HL-60 (cell line): ENCODE measurements at regions not wholly inside any gene's neighbourhood (a gene's known extent, or its start where the extent isn't known, plus 50 kb on each side); places are given as distances from the start of the nearest gene placed in this dataset.

Experiments
- DNase-seq, 2 experiments: peaks; one replicate each; pipeline ENCODE4 v3.0.0-alpha.2; 2010 to 2020; ENCODE audit warnings: low read depth in 1 of 2, low spot score in 1 of 2
- H3K27ac ChIP-seq: fragments of 250-450 bp; sonication (Bioruptor Pico); replicated peaks from 2 replicates; pipeline ENCODE4 v1.5.1; 2020; ENCODE audit warnings: mild to moderate bottlenecking, moderate library complexity
- H3K27me3 ChIP-seq: fragments of 250-450 bp; sonication (Bioruptor Pico); 2 replicates; pipeline ENCODE4 v1.5.1; 2021; ENCODE audit warnings: mild to moderate bottlenecking, moderate library complexity; ENCODE audit not compliant: insufficient read depth, poor library complexity, severe bottlenecking
- H3K4me3 ChIP-seq: replicated peaks from 2 replicates; pipeline ENCODE4 v1.5.1; 2011; ENCODE audit warnings: mild to moderate bottlenecking, control low read depth, low read length; ENCODE audit not compliant: insufficient read depth
- GABPA ChIP-seq: IDR thresholded peaks from 2 replicates; pipeline ENCODE4 v1.6.1; 2012; ENCODE audit warnings: low read depth
- POLR2AphosphoS5 ChIP-seq: IDR thresholded peaks from 2 replicates; pipeline ENCODE4 v1.6.1; 2012; ENCODE audit warnings: low read depth
- SPI1 ChIP-seq: IDR thresholded peaks from 2 replicates; pipeline ENCODE4 v1.6.1; 2012; ENCODE audit warnings: low read depth, mild to moderate bottlenecking, borderline replicate concordance
- TF ChIP-seq, protein P1 (sequence below): IDR thresholded peaks from one replicate; pipeline ENCODE4 v1.5.1; 2011; ENCODE audit warnings: low read length, control low read depth, inconsistent platforms; ENCODE audit not compliant: insufficient read depth
- TF ChIP-seq, protein P2 (sequence below): IDR thresholded peaks from 2 replicates; pipeline ENCODE4 v1.6.1; 2012; ENCODE audit warnings: low read depth; ENCODE audit not compliant: insufficient replicate concordance

DNA sequence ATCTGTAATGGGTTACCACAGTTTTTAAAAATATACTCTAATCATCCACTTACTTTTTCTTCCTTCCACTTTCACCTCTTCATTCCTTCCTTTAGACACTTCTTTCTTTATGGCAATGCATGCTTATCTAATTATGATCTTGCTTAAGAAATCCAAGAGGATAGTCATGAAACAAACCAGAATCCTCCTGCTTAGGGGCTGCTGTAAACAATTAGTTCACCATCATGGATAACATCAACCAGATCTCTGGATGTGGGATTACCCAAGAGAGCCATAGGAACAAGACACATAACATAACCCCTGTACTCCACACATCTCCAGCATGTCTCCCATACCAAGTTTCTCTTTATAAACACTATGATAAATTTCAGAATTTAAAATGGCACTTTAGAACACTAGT, 713.4 kb upstream of the PTPRD start:
- TF ChIP-seq, protein P1, sequence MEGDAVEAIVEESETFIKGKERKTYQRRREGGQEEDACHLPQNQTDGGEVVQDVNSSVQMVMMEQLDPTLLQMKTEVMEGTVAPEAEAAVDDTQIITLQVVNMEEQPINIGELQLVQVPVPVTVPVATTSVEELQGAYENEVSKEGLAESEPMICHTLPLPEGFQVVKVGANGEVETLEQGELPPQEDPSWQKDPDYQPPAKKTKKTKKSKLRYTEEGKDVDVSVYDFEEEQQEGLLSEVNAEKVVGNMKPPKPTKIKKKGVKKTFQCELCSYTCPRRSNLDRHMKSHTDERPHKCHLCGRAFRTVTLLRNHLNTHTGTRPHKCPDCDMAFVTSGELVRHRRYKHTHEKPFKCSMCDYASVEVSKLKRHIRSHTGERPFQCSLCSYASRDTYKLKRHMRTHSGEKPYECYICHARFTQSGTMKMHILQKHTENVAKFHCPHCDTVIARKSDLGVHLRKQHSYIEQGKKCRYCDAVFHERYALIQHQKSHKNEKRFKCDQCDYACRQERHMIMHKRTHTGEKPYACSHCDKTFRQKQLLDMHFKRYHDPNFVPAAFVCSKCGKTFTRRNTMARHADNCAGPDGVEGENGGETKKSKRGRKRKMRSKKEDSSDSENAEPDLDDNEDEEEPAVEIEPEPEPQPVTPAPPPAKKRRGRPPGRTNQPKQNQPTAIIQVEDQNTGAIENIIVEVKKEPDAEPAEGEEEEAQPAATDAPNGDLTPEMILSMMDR: no peak
- TF ChIP-seq, protein P2, sequence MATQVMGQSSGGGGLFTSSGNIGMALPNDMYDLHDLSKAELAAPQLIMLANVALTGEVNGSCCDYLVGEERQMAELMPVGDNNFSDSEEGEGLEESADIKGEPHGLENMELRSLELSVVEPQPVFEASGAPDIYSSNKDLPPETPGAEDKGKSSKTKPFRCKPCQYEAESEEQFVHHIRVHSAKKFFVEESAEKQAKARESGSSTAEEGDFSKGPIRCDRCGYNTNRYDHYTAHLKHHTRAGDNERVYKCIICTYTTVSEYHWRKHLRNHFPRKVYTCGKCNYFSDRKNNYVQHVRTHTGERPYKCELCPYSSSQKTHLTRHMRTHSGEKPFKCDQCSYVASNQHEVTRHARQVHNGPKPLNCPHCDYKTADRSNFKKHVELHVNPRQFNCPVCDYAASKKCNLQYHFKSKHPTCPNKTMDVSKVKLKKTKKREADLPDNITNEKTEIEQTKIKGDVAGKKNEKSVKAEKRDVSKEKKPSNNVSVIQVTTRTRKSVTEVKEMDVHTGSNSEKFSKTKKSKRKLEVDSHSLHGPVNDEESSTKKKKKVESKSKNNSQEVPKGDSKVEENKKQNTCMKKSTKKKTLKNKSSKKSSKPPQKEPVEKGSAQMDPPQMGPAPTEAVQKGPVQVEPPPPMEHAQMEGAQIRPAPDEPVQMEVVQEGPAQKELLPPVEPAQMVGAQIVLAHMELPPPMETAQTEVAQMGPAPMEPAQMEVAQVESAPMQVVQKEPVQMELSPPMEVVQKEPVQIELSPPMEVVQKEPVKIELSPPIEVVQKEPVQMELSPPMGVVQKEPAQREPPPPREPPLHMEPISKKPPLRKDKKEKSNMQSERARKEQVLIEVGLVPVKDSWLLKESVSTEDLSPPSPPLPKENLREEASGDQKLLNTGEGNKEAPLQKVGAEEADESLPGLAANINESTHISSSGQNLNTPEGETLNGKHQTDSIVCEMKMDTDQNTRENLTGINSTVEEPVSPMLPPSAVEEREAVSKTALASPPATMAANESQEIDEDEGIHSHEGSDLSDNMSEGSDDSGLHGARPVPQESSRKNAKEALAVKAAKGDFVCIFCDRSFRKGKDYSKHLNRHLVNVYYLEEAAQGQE: no peak
- H3K27ac ChIP-seq: no peak overlapping the region
- DNase-seq: no peak

DNA sequence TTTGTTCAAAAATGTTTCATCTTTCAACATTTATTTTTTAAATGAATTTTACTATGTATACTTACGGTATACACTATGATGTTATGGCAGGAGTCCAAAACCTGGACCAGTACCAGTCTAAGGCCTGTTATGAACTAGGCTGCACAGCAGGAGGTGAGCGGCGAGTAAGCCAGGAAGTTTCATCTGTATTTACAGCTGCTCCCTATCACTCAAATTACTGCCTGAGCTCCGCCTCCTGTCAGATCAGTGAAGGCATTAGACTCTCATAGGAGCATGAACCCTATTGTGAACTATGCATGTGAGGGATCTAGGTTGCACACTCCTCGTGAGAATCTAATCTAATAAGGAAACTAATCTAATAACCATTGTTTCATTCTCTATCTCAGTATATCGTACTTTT, 715.5 kb upstream of the PTPRD start:
- H3K4me3 ChIP-seq: no peak overlapping the region
- no peak overlapping the region for H3K27ac ChIP-seq
- TF ChIP-seq, protein P1: no peak
- TF ChIP-seq POLR2AphosphoS5 (no peak), SPI1 (no peak), GABPA (no peak)
- TF ChIP-seq, protein P2: no peak
- no peaks in the 10 kb centered on the region for H3K27me3 ChIP-seq
- DNase-seq: no peak

More for the DNA sequence above, 713.4 kb upstream of the PTPRD start:
- Histone ChIP-seq H3K4me3 (no peak overlapping the region), H3K27me3 (no peaks in the 10 kb centered on the region)

DNA sequence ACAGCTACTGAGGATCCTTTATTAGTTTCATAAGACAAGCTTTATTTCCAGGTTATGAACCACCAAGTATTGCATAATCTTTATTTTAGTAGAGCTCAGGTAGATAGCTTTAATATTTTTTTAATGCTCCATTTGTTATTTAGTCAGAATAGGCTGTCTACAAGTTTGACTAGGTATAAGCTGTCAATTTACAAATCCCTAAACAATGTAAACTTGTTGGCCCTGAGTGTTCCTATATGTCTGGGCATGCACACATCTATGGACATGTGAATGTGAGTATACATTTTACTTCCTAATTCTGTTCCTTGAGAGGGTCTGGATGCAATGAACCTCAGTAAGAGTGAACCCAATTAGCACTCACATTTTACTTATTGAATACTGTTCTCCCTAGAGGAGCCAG, 722.2 kb upstream of the PTPRD start:
- no peak overlapping the region for H3K27ac ChIP-seq
- H3K27me3 ChIP-seq: no peaks in the 10 kb centered on the region
- TF ChIP-seq, protein P1: no peak
- TF ChIP-seq, protein P2: no peak
- TF ChIP-seq GABPA (no peak), POLR2AphosphoS5 (no peak), SPI1 (no peak)
- no peak for DNase-seq
- no peak overlapping the region for H3K4me3 ChIP-seq
